ENCODE measurements at regions not wholly inside any gene's neighbourhood (a gene's known extent, or its start where the extent isn't known, plus 50 kb on each side); places are given as distances from the start of the nearest gene placed in this dataset.
"Not testable (repeated sequence)": the region's sequence is repeated elsewhere in the genome, so short reads cannot be mapped to it uniquely, and the experiment has no call there.

DNA sequence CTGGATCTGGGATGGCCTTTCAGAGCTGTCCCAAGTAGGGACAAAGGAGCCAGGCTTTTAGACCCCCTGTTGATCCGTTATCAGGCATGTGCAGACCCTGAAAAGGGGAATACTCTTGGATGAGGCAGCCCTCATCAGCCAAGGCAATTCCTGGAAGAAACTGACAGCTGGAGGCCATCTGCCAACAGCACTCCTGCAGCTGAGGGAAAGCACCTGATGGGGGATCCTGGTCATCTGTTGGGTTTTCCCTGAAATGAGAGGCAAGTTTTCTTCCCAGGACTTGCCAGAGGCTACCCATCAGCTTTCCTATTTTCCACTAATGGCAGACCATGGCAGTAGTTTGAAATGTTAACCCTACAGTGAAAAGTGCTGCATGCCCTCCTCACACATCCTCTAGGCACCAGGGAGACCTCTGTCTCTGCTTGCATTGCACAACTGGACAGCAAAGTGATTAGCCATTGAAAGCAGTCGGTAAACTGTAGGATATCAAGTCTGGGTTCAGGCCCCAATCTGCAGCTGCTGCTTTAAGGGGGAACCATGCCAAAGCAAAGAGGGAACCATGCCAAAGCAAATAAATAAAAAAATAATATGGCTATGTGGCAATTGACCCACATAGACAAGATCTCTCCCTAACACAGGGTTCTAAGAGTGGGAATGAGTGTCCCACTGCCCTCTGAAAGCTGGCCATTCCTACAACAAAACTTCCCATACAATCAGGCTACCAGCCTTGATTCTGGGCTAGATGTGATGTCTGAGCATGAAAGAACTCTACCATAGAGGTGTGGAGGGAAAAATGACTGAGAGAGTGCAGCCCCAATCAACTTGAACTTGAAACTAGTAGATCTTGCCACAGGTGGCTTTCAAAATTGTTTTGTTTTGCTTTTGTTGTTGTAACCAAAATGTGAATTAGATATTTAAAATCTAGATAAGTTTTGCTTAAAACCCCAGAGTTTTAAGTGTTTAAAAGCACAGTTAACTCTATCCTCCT is 232.0 kb upstream of the STT3B start:
- no peak for DNase-seq

DNA sequence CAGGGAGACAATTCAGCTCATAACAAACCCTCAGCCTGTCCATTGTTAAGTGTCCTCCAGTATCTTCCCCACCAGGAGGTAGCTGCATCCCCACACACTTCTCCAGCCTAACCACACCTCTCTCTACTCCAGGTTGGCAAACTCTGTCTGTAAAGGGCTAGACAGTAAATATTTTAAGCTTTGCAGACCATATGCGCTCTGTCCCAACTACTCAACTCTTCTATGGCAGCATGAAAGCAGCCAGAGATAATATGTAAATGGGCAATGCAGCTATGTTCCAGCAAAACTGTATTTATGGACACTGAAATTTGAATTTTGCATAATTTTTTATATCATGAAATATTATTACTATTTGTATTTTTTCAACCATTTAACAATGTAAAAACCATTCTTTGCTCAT is 230.4 kb upstream of the STT3B start:
- DNase-seq: no peak

DNA sequence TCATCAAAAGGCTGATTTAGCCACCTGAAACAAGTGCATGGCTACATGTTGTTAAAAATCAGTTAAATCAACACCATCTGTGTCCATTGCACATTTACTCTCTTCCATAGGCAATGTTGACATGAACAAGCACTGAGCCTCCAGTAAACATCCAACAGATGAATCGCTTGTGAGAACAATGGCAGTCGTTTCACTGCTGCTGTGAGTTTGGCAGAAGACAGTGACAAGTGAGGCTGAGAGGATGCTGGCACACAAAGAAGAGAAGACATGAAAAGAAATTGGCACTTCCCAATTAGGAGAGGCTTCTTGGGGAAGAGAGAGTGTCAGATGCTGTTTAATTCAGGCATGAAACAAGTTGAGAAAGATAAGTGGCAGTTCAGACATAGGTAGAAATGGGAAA is 227.4 kb upstream of the STT3B start:
- no peak for DNase-seq

DNA sequence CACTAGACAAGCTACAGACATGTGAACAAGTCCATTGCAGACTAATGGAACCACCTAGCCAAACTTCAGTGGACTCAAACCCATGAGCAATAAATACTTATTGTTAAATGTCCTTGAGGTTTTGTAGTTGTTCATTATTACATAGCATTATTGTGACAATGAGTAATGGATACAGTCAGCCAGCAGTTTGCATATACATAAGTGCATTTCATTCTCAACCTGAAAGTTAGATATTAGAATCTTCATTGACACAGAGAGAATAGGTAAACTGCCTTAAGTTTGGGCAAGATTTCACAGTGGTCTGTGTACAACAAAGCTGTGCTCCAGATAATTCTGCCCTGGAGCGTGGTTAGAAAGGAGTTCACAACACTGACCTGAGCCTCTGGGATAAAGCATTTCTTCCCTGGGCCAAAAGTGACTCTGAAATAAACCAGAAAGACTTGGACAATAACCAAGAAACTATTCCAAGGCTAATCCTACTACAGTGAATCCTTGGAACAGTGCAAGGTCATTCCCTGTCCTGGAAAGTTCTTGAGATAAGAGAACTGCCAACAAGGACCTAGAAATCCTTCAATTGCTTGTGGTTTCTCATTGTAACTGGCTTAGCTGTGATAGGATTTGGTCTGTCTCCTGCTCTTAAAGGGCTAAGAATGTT is 225.5 kb upstream of the STT3B start:
- DNase-seq: no peak

DNA sequence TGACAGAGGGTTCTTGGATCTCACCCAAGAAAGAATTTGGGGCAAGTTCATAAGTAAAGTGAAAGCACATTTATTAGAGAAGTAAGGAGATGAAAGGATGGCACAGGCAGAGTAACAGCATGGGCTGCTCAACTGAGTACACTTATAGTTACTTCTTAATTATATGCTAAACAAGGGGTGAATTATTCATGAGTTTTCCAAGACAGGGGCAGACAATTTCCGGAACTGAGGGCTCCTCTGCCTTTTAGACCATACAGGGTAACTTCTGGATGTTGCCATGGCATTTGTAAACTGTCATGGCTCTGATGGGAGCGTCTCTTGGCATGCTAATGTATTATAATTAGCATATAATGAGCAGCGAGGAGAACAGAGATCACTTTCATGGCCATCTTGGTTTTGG is 221.2 kb upstream of the STT3B start:
- no peak for DNase-seq

DNA sequence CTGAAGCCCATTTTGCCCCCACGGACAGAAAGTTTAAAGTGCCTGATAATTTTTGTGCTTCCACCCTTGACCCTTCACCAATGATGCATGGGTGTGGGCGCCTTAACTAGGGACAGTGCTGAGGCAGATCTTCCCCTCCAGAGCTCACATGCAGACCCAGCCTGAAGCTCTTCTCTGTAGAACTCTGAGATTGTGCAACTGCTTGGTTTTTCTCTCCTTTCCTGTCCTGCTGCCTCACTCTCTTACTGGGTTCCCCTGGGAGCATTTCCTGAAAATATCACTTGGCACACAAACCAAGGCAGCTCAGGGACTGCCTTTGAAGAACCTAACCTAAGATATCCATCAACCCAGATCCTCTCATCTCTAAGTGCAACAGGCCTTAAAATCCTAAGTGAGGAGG is 220.3 kb upstream of the STT3B start:
- DNase-seq: no peak

DNA sequence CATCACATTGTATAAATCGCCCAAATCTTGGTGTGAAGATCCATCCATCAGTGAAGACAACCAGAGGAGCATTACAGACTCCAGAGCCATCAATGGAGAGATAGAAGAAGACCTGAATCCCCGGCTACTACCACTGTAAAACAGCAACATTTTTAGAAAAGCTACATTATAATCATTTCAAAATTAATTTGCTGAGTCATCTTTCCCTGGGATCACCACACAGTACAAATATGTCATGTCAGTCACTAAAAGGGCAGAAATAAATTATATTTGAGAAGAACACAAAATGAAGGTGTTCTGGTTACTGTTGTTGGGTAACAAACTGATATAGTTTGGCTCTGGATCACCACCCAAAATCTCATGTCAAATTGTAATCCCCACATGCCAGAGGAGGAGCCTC is 218.5 kb upstream of the STT3B start:
- no peak for DNase-seq

DNA sequence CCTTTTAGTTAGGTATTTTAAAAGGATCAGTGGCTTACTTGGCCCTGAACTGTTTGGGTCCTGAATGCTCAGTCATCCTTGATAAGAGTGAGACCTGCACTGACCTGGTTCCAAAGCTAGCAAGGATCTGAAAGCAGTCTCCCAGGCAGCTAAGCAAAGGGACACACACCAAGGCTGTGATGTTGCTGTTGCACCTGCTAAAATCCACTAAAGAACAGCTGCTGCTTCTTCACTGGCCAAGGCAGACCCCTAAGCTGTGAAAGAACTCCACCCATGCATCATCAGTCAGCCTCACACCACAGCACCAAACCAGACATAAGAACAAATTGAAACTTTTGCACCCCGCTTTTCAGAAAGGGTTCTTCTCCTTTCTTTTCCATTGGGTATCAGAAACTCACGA is 213.4 kb upstream of the STT3B start:
- no peak for DNase-seq

DNA sequence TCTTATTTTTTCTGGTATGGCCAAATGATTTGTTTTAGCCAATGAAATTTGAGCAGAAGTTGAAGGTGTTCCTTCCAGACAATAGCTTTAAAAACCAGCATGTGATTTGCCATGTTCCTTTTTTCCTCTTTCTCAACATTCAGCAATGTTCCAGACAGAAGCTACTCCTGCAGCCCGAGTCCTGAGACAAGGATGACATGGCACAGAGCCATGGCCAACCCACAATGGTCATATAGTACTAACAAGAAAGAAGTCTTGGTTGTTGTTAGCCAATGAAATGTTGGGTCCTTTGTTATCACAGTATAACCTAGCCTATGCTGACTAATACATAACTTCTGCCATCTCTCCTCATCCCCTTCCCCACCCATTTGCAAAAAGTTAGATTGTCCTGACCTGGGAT is 211.1 kb upstream of the STT3B start:
- DNase-seq: no peak

DNA sequence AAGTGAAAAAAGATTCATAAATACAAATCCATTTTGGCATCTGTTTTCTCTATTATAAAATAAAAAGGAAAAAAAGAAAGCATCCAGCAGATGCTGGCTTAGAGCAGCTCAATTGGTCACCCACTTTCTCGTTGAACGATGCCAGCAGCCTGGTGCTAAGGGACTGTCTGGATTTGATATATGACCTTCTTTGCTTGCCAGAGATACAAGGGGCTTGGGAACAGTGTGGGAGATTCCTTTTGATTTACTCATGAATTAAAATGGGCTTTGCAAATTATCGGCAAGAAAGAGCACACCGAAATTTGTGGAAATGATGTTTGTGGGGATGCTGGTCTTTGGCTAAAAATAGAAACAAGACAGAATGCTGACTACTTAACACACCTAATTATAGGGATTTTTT is 210.3 kb upstream of the STT3B start:
- no peak for DNase-seq

DNA sequence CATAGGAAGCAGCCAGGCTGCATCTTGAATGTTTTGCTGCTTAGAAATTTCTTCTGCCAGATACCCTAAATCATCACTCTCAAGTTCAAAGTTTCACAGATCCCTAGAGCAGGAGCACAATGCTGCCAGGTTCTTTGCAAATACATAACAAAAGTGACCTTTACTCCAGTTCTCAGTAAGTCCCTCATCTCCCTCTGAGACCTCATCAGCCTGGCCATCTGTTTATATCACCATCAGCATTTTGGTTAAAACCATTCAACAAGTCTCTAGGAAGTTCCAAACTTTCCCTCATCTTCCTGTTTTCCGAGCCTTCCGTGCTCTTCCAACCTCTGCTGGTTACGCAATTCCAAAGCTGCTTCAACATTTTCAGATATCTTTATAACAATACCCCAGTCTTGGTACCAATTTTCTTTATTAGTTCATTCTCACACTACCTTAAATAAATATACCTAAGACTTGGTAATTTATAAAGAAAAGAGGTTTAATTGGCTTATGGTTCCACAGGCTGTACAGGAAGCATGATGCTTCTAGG is 204.8 kb upstream of the STT3B start:
- not testable (repeated sequence) for DNase-seq

DNA sequence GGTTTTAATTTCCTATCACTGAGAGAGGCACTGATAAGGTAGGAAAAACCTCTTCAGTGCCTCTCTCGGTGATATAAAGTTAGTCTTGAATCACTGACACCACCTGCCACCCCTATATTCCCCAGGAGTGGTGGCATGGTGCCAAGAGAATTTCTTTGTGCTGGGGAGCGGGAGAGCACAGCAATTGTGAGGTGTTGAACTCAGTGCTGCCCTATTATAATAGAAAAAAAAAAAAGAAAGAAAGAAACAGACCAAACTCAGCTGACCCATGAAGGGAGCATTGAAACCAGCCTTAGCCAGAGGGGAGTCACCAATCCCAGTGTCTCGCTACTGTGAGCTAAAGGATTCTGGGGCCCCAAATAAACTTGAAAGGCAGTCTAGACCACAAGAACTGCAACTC is 201.4 kb upstream of the STT3B start:
- DNase-seq: no peak

DNA sequence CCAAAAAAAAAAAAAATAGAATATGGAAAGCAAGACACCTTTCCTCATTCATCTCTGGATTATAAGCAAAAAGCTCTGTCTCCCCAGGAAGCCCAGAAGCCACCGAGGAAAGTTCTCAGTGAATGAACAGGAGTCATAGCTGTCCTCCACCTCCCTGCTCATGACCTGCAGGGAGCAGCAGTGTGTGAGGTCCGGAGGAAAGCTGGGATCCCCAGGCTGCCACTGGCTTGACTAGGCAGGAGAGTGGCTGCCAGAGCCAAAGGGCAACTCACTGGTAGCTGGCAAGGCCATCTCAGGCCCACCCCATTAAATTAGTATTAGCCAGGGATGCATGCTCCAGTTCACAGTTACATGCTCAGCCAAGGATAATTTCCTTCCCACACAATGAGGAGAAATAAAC is 191.6 kb upstream of the STT3B start:
- peak; percentile 7 for DNase-seq

DNA sequence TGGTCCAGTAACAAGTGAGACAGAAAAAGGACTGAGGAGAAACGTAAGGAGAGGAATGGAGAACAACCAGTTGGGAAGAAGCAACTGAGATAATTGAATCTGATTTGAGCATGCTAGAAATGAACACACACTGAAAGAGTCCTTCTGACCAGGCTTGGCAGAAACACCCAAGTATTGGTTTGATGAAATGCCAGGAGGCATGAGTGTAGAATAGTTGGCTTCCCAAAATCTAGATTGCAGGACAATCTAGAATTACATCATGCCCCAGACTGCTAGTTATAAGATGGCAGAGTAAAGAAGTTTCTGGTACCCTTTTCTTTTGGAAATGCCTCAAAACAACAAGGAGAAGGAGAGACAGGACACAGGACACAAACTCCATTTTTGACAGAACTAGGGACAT is 189.7 kb upstream of the STT3B start:
- no peak for DNase-seq

DNA sequence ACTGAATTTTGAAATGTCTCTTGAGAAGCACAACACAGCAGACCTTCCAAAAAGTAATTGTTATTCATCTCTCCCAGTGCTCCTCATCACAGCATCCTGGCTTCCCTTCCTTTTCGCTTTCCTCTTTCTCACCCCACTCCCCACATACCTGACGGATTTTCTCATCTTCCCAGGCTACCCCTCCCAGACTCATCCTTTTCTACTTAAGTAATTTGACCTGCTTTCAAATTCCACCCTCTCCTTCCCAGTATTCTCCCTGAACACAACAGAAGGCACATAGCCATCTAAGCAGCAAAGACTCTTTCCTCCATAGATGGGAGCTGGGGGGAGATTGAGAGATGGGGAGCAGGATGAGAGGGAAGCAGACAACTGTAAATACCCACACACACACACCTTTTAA is 187.1 kb upstream of the STT3B start:
- DNase-seq: no peak

DNA sequence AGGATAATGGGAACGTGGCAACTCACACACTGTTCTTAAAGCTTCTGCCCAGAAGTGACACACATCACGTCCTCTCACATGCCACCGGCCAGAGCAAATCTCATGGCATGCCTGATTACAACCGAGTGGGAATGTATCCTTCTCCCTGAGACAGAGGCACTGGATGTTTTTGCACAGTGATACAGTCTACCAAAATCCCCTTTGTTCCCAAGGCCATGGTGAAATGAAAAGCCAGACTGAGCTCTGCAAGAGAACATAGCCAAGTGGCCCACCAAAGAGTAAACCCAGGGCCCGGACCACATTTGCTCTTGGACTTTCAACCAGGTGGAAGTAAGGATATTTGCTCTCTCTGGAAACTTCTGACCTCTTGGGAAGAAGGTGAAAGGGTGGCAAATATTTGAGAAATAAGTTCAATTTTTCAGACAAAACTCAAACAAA is 186.2 kb upstream of the STT3B start:
- DNase-seq: no peak

DNA sequence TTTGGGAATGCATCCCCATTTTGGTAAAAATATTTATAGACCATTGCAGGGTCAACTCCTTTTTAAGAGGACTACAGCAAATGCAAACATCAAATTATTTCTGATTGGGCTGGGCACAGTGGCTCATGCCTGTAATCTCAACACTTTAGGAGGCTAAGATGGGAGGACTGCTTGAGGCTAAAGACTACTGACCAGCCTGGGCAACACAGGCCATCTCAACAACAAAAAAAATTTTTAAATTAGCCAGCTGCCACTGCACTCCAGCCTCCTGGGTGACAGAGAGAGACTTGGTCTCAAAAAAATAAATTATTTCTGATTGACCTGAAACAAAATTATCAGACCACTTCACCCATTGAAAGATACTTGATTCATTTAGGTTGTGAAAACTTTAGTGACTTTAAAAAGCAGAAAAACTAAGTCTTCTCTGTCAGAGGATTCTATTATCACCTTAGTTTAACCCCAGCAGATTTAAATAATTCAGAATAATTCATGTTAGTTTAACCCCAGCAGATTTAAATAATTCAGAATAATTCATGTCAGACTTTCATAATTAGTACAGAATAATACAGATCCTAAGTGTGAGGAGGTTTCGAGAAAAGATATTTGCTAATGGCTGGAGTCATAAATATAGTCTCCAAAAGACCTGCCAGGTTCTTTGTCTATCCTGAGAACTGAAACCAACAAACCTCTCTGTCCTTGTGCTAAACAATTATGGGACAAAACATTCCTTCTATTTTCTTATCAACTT is 183.6 kb upstream of the STT3B start:
- no peak for DNase-seq

DNA sequence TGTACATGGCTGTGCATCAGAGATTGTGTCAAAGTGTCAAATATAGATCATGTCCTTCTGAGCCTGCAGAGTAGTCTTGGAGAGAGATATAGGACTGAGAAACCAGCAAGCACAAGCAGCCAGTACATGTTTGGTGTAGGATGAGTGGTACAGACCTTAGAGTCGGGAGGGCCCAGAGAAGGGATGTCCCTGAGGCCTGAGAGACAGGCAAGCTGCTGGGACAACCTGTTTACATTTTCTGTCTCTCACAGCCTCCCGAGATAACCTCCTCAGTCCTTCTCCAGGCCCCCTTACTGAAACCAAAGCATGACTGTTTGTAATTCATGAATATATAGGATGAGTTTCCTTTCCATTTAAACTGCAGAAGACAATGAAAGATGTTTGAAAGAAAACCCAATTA is 182.4 kb upstream of the STT3B start:
- no peak for DNase-seq

DNA sequence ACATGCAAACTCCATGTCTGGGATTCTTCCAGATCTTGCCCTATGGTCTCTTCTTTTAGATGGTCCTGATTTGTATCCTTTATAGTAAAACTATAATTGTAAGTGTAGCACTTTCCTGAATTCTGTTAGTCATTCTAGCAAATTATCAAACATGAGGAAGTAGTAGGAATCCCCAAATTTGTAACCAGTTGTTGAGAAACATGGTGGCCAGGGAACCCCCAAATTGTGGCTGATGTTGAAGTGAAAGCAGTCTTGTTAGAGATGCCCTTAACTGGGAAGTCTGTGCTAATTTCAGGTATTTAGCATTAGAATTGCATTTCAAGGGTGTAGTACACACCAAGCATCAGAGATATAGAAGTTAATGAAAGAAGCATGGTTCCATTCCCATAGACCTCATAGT is 180.4 kb upstream of the STT3B start:
- no peak for DNase-seq

DNA sequence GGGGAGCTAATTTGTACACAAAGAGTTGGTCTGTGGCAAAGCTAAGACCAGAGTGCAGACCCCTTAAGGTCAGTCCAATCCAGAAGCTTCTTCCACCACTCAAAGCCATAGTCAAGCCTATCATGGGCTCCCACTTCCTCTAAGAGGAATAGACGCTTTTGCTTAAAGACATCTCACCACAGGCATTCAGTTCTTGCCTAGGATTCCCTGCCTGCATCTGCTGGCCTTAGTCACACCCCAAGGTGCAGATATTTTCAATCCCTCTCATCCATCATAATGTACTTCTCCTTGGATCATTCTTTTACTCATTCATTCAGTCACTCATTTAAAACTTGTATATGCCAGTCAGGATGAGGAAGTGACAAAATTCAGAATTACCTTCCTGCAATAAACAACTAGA is 179.6 kb upstream of the STT3B start:
- no peak for DNase-seq

DNA sequence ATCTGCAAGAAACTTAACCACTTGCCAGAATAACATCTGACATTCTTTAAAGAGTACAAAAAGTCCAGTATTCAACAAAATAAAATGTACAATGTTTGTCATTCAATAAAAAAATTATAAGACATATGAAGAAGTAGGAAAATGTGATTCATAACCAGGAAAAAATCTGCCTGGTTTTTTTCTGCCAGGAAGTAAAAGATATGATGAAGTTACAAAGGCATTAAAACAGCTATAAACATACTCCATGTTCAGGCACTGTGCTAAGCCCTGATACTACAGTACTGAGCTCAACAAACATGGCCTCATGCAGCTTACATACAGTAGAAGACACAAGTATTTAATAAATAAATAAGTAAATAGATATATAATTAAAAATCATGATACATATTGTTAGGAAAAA is 178.4 kb upstream of the STT3B start:
- no peak for DNase-seq

DNA sequence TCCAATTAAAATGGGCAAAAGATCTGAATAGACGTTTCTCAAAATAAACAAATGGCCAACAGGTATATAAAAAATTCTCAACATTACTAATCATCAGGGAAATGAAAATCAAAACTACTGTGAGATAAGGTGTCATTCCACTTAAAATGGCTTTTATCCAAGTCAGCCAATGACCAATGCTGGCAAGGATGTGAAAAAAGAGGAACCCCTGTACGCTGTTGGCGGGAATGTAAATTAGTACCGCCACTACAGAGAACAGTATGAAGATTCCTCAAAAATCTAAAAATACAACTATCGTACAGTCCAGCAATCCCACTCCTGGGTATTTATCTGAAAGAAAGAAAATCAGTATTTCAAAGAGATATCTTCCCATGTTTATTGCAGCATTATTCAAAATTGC is 176.9 kb upstream of the STT3B start:
- DNase-seq: no peak

DNA sequence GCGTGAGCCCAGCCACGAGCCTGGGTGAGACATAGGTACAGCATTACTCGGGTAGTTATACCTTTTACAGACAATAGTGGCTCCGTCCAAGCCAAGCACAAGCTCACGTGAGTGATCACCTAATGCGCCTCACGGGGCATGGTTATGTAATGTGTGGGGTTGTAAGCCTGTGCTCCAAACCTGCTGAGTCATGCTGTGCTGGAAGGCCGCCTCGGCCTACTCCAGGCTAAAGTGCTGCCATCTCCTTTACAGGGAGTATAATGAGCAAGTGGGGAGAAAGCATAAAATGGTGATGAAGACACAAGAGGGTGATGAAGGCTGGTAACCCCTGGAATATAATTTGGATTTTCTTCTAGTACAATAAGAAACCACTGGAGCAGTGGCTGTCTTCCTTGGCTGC is 175.8 kb upstream of the STT3B start:
- DNase-seq: no peak

DNA sequence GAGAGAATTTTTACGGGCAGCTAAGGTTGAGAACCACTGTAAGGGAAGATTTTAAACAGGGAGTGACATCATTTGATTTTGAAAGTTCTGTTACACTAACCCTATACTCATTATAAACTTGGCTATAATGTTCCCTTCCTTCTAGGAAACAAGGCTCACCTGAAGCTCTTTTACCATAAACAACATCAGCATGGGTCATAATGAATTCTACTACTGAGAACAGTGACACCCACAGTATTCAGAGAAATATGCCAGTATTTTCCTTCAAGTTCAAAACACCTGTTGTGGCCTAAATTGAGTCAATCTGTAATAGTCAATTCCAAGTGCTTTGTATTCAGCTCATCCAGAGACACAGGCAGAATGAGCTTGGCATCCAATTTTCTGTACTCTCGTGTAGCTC is 175.3 kb upstream of the STT3B start:
- DNase-seq: no peak
